Mesenchymal stem cell (in vitro differentiated cells and primary cell): ENCODE measurements at regions not wholly inside any gene's neighbourhood (a gene's known extent, or its start where the extent isn't known, plus 50 kb on each side); places are given as distances from the start of the nearest gene placed in this dataset.
A peak's percentile ranks its signal among the peaks of the same experiment; 100 is the strongest.

Experiments
- DNase-seq: peaks from one replicate; pipeline ENCODE4 v3.0.0-alpha.2; 2013
- H2AFZ ChIP-seq: one replicate; pipeline ENCODE4 v1.6.1; 2013; ENCODE audit warnings: low read depth, mild to moderate bottlenecking, control low read depth, inconsistent platforms, low read length, moderate library complexity
- H2AK5ac ChIP-seq: 2 replicates; pipeline ENCODE4 v1.6.1; 2013; ENCODE audit warnings: low read length, moderate library complexity, mild to moderate bottlenecking, inconsistent platforms; ENCODE audit not compliant: severe bottlenecking
- H2BK120ac ChIP-seq: one replicate; pipeline ENCODE4 v1.6.1; 2013; ENCODE audit warnings: low read depth, mild to moderate bottlenecking, inconsistent platforms, low read length, moderate library complexity
- H2BK12ac ChIP-seq, 2 experiments: one replicate each; pipeline ENCODE4 v1.6.1; 2013; ENCODE audit warnings: inconsistent platforms in 2 of 2, low read length in 2 of 2, mild to moderate bottlenecking in 2 of 2, moderate library complexity in 2 of 2, control low read depth in 1 of 2
- H2BK15ac ChIP-seq: one replicate; pipeline ENCODE4 v1.6.1; 2013; ENCODE audit warnings: mild to moderate bottlenecking, low read depth, inconsistent platforms; ENCODE audit not compliant: poor library complexity, severe bottlenecking
- H2BK5ac ChIP-seq: 2 replicates; pipeline ENCODE4 v1.6.1; 2013; ENCODE audit warnings: low read depth, mild to moderate bottlenecking, low read length, control low read depth, inconsistent platforms; ENCODE audit not compliant: poor library complexity, severe bottlenecking
- H3K14ac ChIP-seq, 2 experiments: one replicate each; pipeline ENCODE4 v1.6.1; 2013; ENCODE audit warnings: inconsistent platforms in 2 of 2, low read length in 2 of 2, control low read depth in 1 of 2, mild to moderate bottlenecking in 1 of 2, moderate library complexity in 1 of 2
- H3K18ac ChIP-seq, 2 experiments: one replicate each; pipeline ENCODE4 v1.6.1; 2013; ENCODE audit warnings: inconsistent platforms in 2 of 2, low read length in 2 of 2, control low read depth in 1 of 2, low read depth in 1 of 2, mild to moderate bottlenecking in 1 of 2
- H3K23ac ChIP-seq, 2 experiments: one replicate each; pipeline ENCODE4 v1.6.1; 2013; ENCODE audit warnings: inconsistent platforms in 2 of 2, low read length in 2 of 2, mild to moderate bottlenecking in 2 of 2, moderate library complexity in 2 of 2, control low read depth in 1 of 2
- H3K27ac ChIP-seq: 2 replicates; pipeline ENCODE4 v1.5.1; 2013; ENCODE audit warnings: mild to moderate bottlenecking, moderate library complexity, low read length, control low read depth, inconsistent platforms; ENCODE audit not compliant: poor library complexity, severe bottlenecking
- H3K27me3 ChIP-seq, 2 experiments: 2 replicates each; pipeline versions ENCODE4 v1.6.1 to v1.7.0; 2013; ENCODE audit warnings: low read length in 2 of 2, mild to moderate bottlenecking in 2 of 2, moderate library complexity in 2 of 2, control low read depth in 1 of 2, inconsistent platforms in 1 of 2; ENCODE audit not compliant: control insufficient read depth in 1 of 2, insufficient read depth in 1 of 2
- H3K36me3 ChIP-seq, 2 experiments: 2 replicates each; pipeline versions ENCODE4 v1.6.1 to v1.7.0; 2013; ENCODE audit warnings: low read length in 2 of 2, control low read depth in 1 of 2, inconsistent platforms in 1 of 2, low read depth in 1 of 2, mild to moderate bottlenecking in 1 of 2; ENCODE audit not compliant: insufficient read depth in 2 of 2, control insufficient read depth in 1 of 2
- H3K4ac ChIP-seq, 2 experiments: one replicate each; pipeline ENCODE4 v1.6.1; 2013; ENCODE audit warnings: inconsistent platforms in 2 of 2, low read length in 2 of 2, mild to moderate bottlenecking in 2 of 2, moderate library complexity in 2 of 2, control low read depth in 1 of 2, low read depth in 1 of 2
- H3K4me1 ChIP-seq: 2 replicates; pipeline ENCODE4 v1.6.1; 2013; ENCODE audit warnings: low read depth, low read length, control low read depth; ENCODE audit not compliant: control insufficient read depth, insufficient read depth
- H3K4me2 ChIP-seq: 2 replicates; pipeline ENCODE4 v1.6.1; 2013; ENCODE audit warnings: low read length, mild to moderate bottlenecking, inconsistent platforms; ENCODE audit not compliant: poor library complexity, severe bottlenecking
- H3K4me3 ChIP-seq, 2 experiments: 2 replicates each; pipeline versions ENCODE4 v1.5.1 to v1.7.0; 2013; ENCODE audit warnings: low read length in 2 of 2, mild to moderate bottlenecking in 2 of 2, control low read depth in 1 of 2, low read depth in 1 of 2; ENCODE audit not compliant: insufficient read depth in 1 of 2
- H3K79me1 ChIP-seq: replicated peaks from 2 replicates; pipeline ENCODE4 v1.6.1; 2013; ENCODE audit warnings: mild to moderate bottlenecking, control low read depth, low read length, inconsistent platforms; ENCODE audit not compliant: poor library complexity, severe bottlenecking
- H3K9ac ChIP-seq: 2 replicates; pipeline ENCODE4 v1.7.0; 2013; ENCODE audit warnings: mild to moderate bottlenecking, low read length, moderate library complexity
- H3K9me3 ChIP-seq: 2 replicates; pipeline ENCODE4 v1.7.0; 2013; ENCODE audit warnings: mild to moderate bottlenecking, low read length; ENCODE audit not compliant: control insufficient read depth
- H4K8ac ChIP-seq: one replicate; pipeline ENCODE4 v1.6.1; 2013; ENCODE audit warnings: inconsistent platforms, mild to moderate bottlenecking, low read length, moderate library complexity
- H4K91ac ChIP-seq: one replicate; pipeline ENCODE4 v1.6.1; 2013; ENCODE audit warnings: mild to moderate bottlenecking, low read length, inconsistent platforms
- WGBS: methylation state at CpG from one replicate; pipeline ENCODE4 v1.1.7; 2013; ENCODE audit warnings: mixed read lengths; 5-methylcytosine and 5-hydroxymethylcytosine counted together

- no peak overlapping the region for H3K4me2 ChIP-seq
- peak overlapping the region in 1 of 2 experiments; percentile 12 for H3K18ac ChIP-seq
- H3K14ac ChIP-seq, result no peak overlapping the region
- no peaks in the 10 kb centered on the region for H3K4me1 ChIP-seq
- H3K9me3 ChIP-seq, result no peaks in the 10 kb centered on the region
- no peaks in the 10 kb centered on the region for H3K79me1 ChIP-seq
- H2BK15ac ChIP-seq, result no peak overlapping the region
- no peak overlapping the region for H3K4me3 ChIP-seq
- peak overlapping the region; percentile 54 to 75 for H2BK12ac ChIP-seq
- H4K8ac ChIP-seq, result peak overlapping the region; percentile 49
- peak overlapping the region; percentile 34 for H4K91ac ChIP-seq
- DNase-seq, result no peak
- no peak overlapping the region for H3K23ac ChIP-seq
- H3K36me3 ChIP-seq, result no peaks in the 10 kb centered on the region
- no peak overlapping the region for H2AK5ac ChIP-seq
- 100% methylated on average over 1 of the region's 2 CpGs for WGBS
- no peak overlapping the region for H2BK5ac ChIP-seq
- H3K27me3 ChIP-seq, result no peaks in the 10 kb centered on the region
- peak overlapping the region; percentile 11 for H2BK120ac ChIP-seq
- H2AFZ ChIP-seq, result no peak overlapping the region
- no peak overlapping the region for H3K4ac ChIP-seq
- no peak overlapping the region for H3K9ac ChIP-seq
- no peak overlapping the region for H3K27ac ChIP-seq
Measured at GRCh38 chr4:124277691-124278090, 434.8 kb downstream of the ANKRD50 start.

- Histone ChIP-seq H3K27me3 (no peaks in the 10 kb centered on the region), H3K18ac (no peak overlapping the region), H4K8ac (no peak overlapping the region), H2AFZ (no peak overlapping the region), H2BK120ac (no peak overlapping the region), H3K4me2 (no peak overlapping the region), H2AK5ac (no peak overlapping the region), H3K4ac (no peak overlapping the region), H3K9ac (no peak overlapping the region), H2BK5ac (no peak overlapping the region), H3K23ac (no peak overlapping the region), H3K4me3 (no peak overlapping the region), H2BK15ac (no peak overlapping the region), H2BK12ac (no peak overlapping the region), H4K91ac (no peak overlapping the region), H3K27ac (no peak overlapping the region), H3K9me3 (no peaks in the 10 kb centered on the region), H3K36me3 (no peaks in the 10 kb centered on the region), H3K79me1 (no peaks in the 10 kb centered on the region), H3K14ac (no peak overlapping the region), H3K4me1 (no peaks in the 10 kb centered on the region)
- DNase-seq, result peak; percentile 34
- no CpG with 5 or more reads among the region's 1 CpG for WGBS
Measured at GRCh38 chr4:124278477-124278876, 434.1 kb downstream of the ANKRD50 start.

GRCh38 chr4:124279741-124280140 is 432.8 kb downstream of the ANKRD50 start:
- no peaks in the 10 kb centered on the region for H3K27me3 ChIP-seq
- no peaks in the 10 kb centered on the region for H3K4me1 ChIP-seq
- H3K4me3 ChIP-seq, result no peak overlapping the region
- H2BK5ac ChIP-seq, result no peak overlapping the region
- no peak overlapping the region for H2BK15ac ChIP-seq
- no peak overlapping the region for H3K18ac ChIP-seq
- H2BK12ac ChIP-seq, result no peak overlapping the region
- no peak overlapping the region for H3K23ac ChIP-seq
- no peaks in the 10 kb centered on the region for H3K9me3 ChIP-seq
- H3K4me2 ChIP-seq, result no peak overlapping the region
- H2AFZ ChIP-seq, result no peak overlapping the region
- no peak overlapping the region for H3K27ac ChIP-seq
- no peak overlapping the region for H4K91ac ChIP-seq
- no peak overlapping the region for H3K4ac ChIP-seq
- H2AK5ac ChIP-seq, result no peak overlapping the region
- no CpG with 5 or more reads among the region's 2 CpGs for WGBS
- no peaks in the 10 kb centered on the region for H3K79me1 ChIP-seq
- H3K14ac ChIP-seq, result no peak overlapping the region
- H2BK120ac ChIP-seq, result no peak overlapping the region
- H3K9ac ChIP-seq, result no peak overlapping the region
- H4K8ac ChIP-seq, result no peak overlapping the region
- H3K36me3 ChIP-seq, result no peaks in the 10 kb centered on the region
- no peak for DNase-seq

- no peaks in the 10 kb centered on the region for H3K79me1 ChIP-seq
- H3K4me3 ChIP-seq, result no peak overlapping the region
- no peaks in the 10 kb centered on the region for H3K27me3 ChIP-seq
- H4K91ac ChIP-seq, result no peak overlapping the region
- no peak overlapping the region for H3K4ac ChIP-seq
- no peak overlapping the region for H2BK120ac ChIP-seq
- no peak overlapping the region for H2AK5ac ChIP-seq
- H3K27ac ChIP-seq, result no peak overlapping the region
- no peak overlapping the region for H3K23ac ChIP-seq
- H2BK15ac ChIP-seq, result no peak overlapping the region
- no peak overlapping the region for H3K4me2 ChIP-seq
- no peak overlapping the region for H3K9ac ChIP-seq
- no peak overlapping the region for H2AFZ ChIP-seq
- H4K8ac ChIP-seq, result no peak overlapping the region
- no peak overlapping the region for H3K18ac ChIP-seq
- H2BK12ac ChIP-seq, result no peak overlapping the region
- H3K14ac ChIP-seq, result no peak overlapping the region
- no peaks in the 10 kb centered on the region for H3K4me1 ChIP-seq
- H3K9me3 ChIP-seq, result no peaks in the 10 kb centered on the region
- H2BK5ac ChIP-seq, result no peak overlapping the region
- H3K36me3 ChIP-seq, result no peaks in the 10 kb centered on the region
- WGBS, result 96% methylated on average over 3 of the region's 4 CpGs
- no peak for DNase-seq
Measured at GRCh38 chr4:124282301-124282898, 430.1 kb downstream of the ANKRD50 start.
